ENCODE measurements at regions not wholly inside any gene's neighbourhood (a gene's known extent, or its start where the extent isn't known, plus 50 kb on each side); places are given as distances from the start of the nearest gene placed in this dataset.

DNA sequence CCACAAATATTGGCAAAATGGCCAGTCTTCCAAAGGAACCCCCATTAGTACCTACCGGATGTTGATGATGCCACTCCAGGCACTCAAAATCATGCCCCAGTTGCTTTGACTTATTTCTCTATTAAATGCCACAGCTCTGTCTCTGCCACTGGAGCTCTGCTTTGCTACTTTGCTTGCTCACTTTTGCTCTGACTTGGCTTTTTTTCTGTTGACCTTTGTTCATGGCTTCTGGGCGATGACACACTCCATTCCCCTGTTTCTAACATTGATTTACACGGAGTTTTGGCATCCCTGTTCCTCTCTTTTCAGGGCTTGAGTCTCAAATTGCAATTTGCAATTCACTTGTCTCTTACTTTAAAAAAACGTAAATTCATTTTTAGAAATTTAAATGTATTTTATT, 217.1 kb upstream of the SPRY2 start:
- Histone ChIP-seq H3K4me3 (ENCODE audit: low read length) (no peak overlapping the region), H3K36me3 (ENCODE audit: insufficient read depth, low read length) (no peaks in the 10 kb centered on the region), H3K27me3 (ENCODE audit: control insufficient read depth, insufficient read depth, low read length) (no peaks in the 10 kb centered on the region), H3K9me3 (replicated peaks; ENCODE audit: low read length) (no peaks in the 10 kb centered on the region), H3K4me1 (ENCODE audit: control insufficient read depth, insufficient read depth, low read length) (peaks cover 7% of the 10 kb centered on the region), H3K9ac (ENCODE audit: low read depth, low read length) (no peak overlapping the region), H3K4me2 (ENCODE audit: low read length) (peak overlapping the region; percentile 1)

DNA sequence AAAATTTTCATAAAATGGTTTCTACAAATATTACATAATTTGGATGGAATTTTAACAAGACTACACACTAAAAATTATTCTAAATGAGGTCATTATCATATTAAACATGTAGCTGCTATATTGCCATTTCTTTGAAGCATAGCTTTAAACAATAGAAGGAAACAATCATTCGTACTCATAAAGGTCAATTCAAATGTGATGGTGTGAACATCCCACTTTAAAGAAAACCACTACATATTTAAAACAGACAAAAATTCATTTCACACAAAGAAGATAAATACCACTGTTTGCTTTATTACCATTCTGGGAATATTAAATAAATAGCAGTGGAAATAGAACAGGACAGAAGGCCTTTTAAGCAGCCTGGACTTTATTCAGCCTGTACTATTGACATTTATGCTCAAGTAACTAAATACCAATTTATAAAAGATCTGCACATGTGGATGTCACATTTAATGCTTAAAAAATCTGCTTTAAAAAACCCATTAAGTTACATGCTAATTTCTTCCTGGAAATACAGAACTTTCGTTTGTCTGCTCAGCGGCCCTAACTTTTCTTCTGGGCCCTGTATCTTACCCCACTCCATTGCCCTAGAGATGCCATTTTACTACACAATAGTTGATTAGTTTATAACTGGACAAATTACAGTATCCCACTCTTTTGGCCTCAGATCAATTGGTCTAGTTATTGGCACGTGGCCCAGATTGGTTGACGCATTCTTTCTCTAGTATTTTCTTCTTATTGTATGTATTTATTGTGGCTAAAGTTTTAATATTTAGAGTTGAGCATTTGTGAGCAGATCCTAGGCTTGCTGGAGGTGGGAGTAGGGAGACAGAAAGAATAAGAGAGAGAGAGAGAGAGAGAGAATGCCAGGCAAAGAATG, 215.1 kb upstream of the SPRY2 start:
- H3K9ac ChIP-seq (ENCODE audit: low read depth, low read length) = no peak overlapping the region
- H3K36me3 ChIP-seq (ENCODE audit: insufficient read depth, low read length) = no peaks in the 10 kb centered on the region
- no peaks in the 10 kb centered on the region for H3K27me3 ChIP-seq (ENCODE audit: control insufficient read depth, insufficient read depth, low read length)
- no peak overlapping the region for H3K4me2 ChIP-seq (ENCODE audit: low read length)
- H3K4me1 ChIP-seq (ENCODE audit: control insufficient read depth, insufficient read depth, low read length) = peaks cover 19% of the 10 kb centered on the region
- H3K9me3 ChIP-seq (replicated peaks; ENCODE audit: low read length) = no peaks in the 10 kb centered on the region
- no peak overlapping the region for H3K4me3 ChIP-seq (ENCODE audit: low read length)

DNA sequence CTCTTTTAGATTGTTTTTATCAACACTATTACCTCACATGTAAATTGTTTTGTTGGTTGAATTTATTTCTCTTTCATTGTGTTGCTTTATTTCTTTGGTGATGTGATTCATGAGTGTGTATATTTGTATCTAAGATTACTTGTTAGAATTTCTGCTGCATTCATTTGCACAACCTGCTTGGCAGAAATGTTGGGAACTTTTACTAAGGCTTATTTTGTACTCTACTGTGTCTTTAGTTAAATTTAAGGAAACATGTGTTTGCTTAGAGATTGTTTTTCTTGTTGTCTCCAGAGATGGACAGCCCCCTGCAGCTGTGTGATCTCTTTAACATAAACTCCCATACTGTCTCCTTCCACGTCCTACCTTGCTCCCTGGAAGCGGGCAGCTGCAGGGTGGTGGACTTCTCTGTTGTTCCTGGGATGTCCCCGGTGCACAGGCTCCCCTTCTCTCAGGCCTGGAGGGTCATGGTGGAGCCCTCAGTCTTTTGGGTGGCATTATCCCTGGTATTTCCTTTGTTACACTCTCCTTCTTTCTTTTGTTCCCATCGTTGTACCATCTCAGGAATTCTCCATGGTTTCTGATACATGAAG, 212.0 kb upstream of the SPRY2 start:
- peaks cover 19% of the 10 kb centered on the region for H3K4me1 ChIP-seq (ENCODE audit: control insufficient read depth, insufficient read depth, low read length)
- no peak overlapping the region for H3K9ac ChIP-seq (ENCODE audit: low read depth, low read length)
- no peak overlapping the region for H3K4me3 ChIP-seq (ENCODE audit: low read length)
- no peak overlapping the region for H3K4me2 ChIP-seq (ENCODE audit: low read length)
- H3K27me3 ChIP-seq (ENCODE audit: control insufficient read depth, insufficient read depth, low read length) = no peaks in the 10 kb centered on the region
- no peaks in the 10 kb centered on the region for H3K36me3 ChIP-seq (ENCODE audit: insufficient read depth, low read length)
- H3K9me3 ChIP-seq (replicated peaks; ENCODE audit: low read length) = no peaks in the 10 kb centered on the region

DNA sequence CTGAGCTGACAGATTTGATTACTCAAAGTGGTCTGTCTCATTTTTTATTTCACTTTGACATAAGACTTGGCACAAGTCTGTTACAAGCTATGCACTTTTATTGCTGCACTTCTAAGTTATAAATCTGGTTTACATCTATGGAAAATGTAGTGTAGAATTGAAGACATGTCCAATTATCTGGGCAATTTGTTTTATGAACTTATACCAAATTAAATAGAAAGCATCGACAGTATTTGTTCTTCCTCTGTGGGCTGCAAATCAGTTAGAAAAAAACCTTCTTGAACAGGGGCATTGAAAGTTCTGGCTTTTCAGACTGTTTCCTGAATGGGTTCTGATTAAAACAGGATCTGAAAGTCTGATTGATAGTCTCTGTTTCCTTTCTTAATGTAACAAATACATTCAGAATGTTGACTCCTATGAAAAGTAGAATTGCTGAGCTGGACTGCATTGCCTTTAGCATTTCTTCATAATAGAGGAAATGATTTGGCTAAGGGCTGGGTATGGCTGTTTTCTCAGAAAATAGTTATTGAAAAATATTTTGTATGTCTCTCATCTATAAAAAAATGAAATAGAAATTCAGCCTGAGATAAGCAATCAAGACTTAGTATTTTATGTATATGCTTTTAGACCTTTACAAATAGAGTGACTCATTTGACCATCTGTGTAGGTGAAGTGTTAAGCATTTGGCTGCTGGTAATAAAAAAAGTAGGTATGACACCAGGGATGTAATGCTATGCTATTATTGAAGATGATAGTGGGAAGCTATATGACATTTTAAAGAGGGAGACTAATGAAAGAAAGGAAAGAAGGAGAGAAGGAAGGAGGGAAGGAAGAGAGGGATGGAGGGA, 210.9 kb upstream of the SPRY2 start:
- no peak overlapping the region for H3K4me2 ChIP-seq (ENCODE audit: low read length)
- H3K36me3 ChIP-seq (ENCODE audit: insufficient read depth, low read length) = no peaks in the 10 kb centered on the region
- no peaks in the 10 kb centered on the region for H3K27me3 ChIP-seq (ENCODE audit: control insufficient read depth, insufficient read depth, low read length)
- H3K9me3 ChIP-seq (replicated peaks; ENCODE audit: low read length) = no peaks in the 10 kb centered on the region
- peaks cover 25% of the 10 kb centered on the region for H3K4me1 ChIP-seq (ENCODE audit: control insufficient read depth, insufficient read depth, low read length)
- H3K4me3 ChIP-seq (ENCODE audit: low read length) = no peak overlapping the region
- no peak overlapping the region for H3K9ac ChIP-seq (ENCODE audit: low read depth, low read length)

DNA sequence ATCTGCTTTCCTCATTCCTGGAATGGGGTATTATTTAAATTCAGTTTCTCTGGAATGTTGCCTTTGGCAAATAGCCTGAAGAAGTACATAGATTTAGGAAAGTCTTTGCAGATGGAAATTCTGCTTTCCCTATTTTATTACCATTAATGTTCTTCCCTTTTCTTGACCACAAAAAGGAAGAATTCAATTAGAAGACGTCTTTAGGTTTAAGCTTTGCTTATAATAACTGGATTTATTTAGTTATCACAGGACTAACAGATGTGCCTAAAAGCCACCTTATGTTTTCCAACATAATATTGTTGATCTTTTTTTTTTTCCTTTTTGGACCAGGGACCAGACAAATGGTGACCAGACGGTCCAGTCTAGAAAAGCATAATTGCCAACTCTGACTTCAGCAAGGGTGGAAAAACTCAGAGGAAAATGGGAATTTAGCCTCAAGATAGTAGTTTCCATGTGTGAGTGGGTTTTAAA, 210.1 kb upstream of the SPRY2 start:
- Histone ChIP-seq H3K27me3 (ENCODE audit: control insufficient read depth, insufficient read depth, low read length) (no peaks in the 10 kb centered on the region), H3K36me3 (ENCODE audit: insufficient read depth, low read length) (no peaks in the 10 kb centered on the region)

DNA sequence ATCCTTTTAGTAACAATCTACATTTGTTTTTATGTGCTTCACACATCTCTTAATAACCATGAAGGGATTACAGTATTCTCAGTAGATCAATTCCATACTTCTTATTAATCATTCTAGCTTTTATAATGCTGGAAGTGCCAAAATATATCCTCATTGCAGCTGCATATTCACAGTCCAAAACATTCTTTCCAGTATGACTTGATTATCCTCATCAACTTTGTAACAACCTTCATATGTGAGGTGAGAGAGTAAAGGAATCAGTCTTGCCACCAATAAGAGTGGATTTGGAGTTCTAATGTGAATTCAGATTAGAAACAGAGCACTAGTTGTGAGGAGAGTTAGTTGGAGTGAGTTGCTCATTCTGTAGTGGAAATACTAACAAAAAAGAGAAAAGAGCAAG, 208.0 kb upstream of the SPRY2 start:
- H3K4me3 ChIP-seq (ENCODE audit: low read length) = no peak overlapping the region
- peaks cover 25% of the 10 kb centered on the region for H3K4me1 ChIP-seq (ENCODE audit: control insufficient read depth, insufficient read depth, low read length)
- H3K36me3 ChIP-seq (ENCODE audit: insufficient read depth, low read length) = no peaks in the 10 kb centered on the region
- no peaks in the 10 kb centered on the region for H3K27me3 ChIP-seq (ENCODE audit: control insufficient read depth, insufficient read depth, low read length)
- no peaks in the 10 kb centered on the region for H3K9me3 ChIP-seq (replicated peaks; ENCODE audit: low read length)
- no peak overlapping the region for H3K9ac ChIP-seq (ENCODE audit: low read depth, low read length)
- H3K4me2 ChIP-seq (ENCODE audit: low read length) = no peak overlapping the region

More for the DNA sequence above, 210.1 kb upstream of the SPRY2 start:
- Histone ChIP-seq H3K4me2 (ENCODE audit: low read length) (no peak overlapping the region), H3K4me1 (ENCODE audit: control insufficient read depth, insufficient read depth, low read length) (peaks cover 25% of the 10 kb centered on the region), H3K4me3 (ENCODE audit: low read length) (no peak overlapping the region), H3K9me3 (replicated peaks; ENCODE audit: low read length) (no peaks in the 10 kb centered on the region), H3K9ac (ENCODE audit: low read depth, low read length) (no peak overlapping the region)

DNA sequence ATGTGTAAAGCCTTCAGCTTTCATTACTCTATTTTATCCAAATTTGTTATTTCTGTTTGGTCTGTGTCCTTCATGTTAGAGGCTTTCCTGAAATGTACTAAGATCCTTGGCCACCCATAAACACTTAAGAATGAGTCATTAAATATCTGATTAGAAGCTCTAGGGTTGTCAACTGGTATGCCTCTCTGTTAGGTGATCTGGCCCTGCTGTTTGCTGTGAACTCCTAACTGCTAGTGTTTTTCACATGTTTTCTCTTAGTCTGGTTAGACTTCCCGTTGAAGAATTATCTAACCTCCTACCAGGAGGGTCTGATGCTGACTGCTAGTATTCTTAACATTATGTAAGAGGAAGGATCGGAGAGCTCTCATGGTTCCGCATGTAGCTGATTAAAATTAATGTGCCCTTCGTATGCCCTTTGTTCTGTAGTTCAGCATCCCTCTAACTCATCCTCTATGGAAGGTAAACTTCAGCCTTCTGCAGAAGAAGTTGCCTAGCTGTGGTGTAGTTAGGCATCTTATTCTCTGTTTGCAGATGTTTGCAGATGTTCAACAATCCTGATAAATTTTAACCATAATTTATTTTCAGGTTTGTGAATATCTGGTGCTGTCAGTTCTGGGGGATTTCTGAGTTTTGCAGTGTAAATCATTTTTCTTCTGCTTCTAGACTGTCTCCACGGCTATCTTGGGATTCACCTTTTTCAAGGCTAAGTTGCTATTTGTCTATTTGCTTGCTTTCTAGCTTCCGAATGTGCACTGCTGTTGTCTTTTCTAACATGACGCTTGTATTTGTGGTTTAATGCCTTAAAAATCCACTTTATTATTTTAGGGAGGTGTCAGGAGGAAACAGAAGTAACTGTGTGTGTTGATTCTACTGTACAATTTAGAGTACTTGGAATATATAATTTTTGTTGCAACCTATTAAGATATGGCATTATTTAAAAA, 207.2 kb upstream of the SPRY2 start:
- Histone ChIP-seq H3K4me3 (ENCODE audit: low read length) (no peak overlapping the region), H3K27me3 (ENCODE audit: control insufficient read depth, insufficient read depth, low read length) (no peaks in the 10 kb centered on the region), H3K9me3 (replicated peaks; ENCODE audit: low read length) (no peaks in the 10 kb centered on the region), H3K4me2 (ENCODE audit: low read length) (no peak overlapping the region), H3K9ac (ENCODE audit: low read depth, low read length) (no peak overlapping the region), H3K4me1 (ENCODE audit: control insufficient read depth, insufficient read depth, low read length) (peaks cover 25% of the 10 kb centered on the region), H3K36me3 (ENCODE audit: insufficient read depth, low read length) (no peaks in the 10 kb centered on the region)

DNA sequence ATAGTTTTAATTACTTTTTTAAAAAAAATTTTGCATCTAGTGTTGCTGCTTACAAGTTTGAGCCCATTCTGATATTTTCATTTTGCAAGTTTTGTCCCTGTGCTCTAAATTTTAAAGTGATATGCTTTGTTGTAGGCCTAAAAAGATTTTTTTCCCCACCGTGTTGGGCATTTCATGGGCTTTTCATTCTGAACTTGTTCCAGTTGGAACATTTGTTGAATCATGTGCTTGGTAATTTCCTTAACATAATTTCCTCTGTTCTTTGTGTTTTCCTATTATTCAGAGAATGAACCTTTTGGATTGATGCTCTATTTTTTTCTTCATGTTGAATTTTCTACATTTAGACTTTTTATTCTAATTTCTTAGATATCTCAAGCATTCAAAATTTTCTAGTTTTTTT, 206.4 kb upstream of the SPRY2 start:
- Histone ChIP-seq H3K9me3 (replicated peaks; ENCODE audit: low read length) (no peaks in the 10 kb centered on the region), H3K4me3 (ENCODE audit: low read length) (no peak overlapping the region), H3K36me3 (ENCODE audit: insufficient read depth, low read length) (no peaks in the 10 kb centered on the region), H3K27me3 (ENCODE audit: control insufficient read depth, insufficient read depth, low read length) (no peaks in the 10 kb centered on the region), H3K9ac (ENCODE audit: low read depth, low read length) (no peak overlapping the region), H3K4me2 (ENCODE audit: low read length) (no peak overlapping the region), H3K4me1 (ENCODE audit: control insufficient read depth, insufficient read depth, low read length) (peaks cover 25% of the 10 kb centered on the region)

DNA sequence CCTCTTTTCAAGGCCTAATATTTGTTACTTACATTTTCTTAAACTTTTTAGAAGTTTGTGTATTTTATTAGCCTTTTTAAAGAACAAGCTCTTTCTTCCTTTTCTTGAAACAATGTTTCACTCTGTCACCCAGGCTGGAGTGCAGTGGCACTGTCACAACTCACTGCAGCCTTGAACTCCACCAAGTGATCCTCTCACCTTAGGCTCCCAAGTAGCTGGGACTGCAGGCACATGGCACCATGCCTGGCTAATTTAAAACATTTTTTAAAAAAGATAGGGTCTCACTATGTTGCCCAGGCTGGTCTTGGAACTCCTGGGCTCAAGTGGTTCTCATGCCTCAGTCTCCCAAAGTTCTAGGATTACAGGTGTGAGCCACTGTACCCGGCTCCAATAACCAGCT, 192.2 kb upstream of the SPRY2 start:
- no peak overlapping the region for H3K4me3 ChIP-seq (ENCODE audit: low read length)
- peaks cover 16% of the 10 kb centered on the region for H3K4me1 ChIP-seq (ENCODE audit: control insufficient read depth, insufficient read depth, low read length)
- no peak overlapping the region for H3K9ac ChIP-seq (ENCODE audit: low read depth, low read length)
- H3K4me2 ChIP-seq (ENCODE audit: low read length) = no peak overlapping the region
- no peaks in the 10 kb centered on the region for H3K36me3 ChIP-seq (ENCODE audit: insufficient read depth, low read length)
- peaks cover 6% of the 10 kb centered on the region for H3K9me3 ChIP-seq (replicated peaks; ENCODE audit: low read length)
- no peaks in the 10 kb centered on the region for H3K27me3 ChIP-seq (ENCODE audit: control insufficient read depth, insufficient read depth, low read length)

DNA sequence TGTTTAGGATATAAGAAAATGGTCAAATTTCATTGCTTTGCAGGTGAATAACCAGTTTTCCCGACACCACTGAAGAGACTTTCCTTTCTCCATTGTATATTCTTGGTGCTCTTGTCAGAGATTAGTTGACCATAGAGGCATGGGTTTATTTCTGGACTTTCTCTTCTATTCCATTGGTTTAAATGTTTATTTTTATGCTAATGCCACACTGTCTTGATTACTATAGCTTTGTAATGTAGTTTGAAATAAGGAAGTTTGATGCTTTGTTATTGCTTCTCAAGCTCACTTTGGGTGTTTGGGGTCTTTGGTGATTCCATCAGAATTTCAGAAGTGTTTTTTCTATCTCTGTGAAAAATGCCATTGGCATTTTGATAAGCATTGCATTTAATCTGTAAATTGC, 190.0 kb upstream of the SPRY2 start:
- H3K9me3 ChIP-seq (replicated peaks; ENCODE audit: low read length) = peaks cover 6% of the 10 kb centered on the region
- H3K4me1 ChIP-seq (ENCODE audit: control insufficient read depth, insufficient read depth, low read length) = peaks cover 16% of the 10 kb centered on the region
- no peak overlapping the region for H3K4me2 ChIP-seq (ENCODE audit: low read length)
- H3K27me3 ChIP-seq (ENCODE audit: control insufficient read depth, insufficient read depth, low read length) = no peaks in the 10 kb centered on the region
- H3K9ac ChIP-seq (ENCODE audit: low read depth, low read length) = no peak overlapping the region
- no peak overlapping the region for H3K4me3 ChIP-seq (ENCODE audit: low read length)
- no peaks in the 10 kb centered on the region for H3K36me3 ChIP-seq (ENCODE audit: insufficient read depth, low read length)

Measured in skeletal muscle satellite cell (primary cell).